RKO (cell line): ENCODE measurements at regions not wholly inside any gene's neighbourhood (a gene's known extent, or its start where the extent isn't known, plus 50 kb on each side); places are given as distances from the start of the nearest gene placed in this dataset.

ENCODE experiments used
- DNase-seq: peaks from one replicate; pipeline ENCODE4 v3.0.0-alpha.2; 2016; ENCODE audit warnings: low spot score

- DNase-seq, result no peak
Observed at GRCh38 chr20:56925082-56925830, 296.1 kb downstream of the TFAP2C start.

DNA sequence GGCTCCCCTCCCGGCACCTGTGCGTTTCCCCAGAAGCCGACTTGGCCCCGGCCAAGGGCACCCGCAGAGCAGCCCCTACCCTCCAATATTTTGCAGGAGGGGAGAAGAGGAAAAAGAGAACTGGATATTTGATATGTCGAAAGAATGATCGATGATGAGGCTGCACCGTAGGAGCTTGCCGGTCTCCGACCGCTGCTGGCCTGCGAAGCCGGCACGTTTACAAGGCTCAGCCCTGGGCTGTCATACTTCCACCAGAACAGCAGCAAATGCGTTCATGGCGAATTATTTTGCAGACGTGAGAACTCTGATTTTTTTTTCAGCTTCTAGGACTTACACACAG, 296.7 kb downstream of the TFAP2C start:
- DNase-seq, result no peak

- DNase-seq, result no peak
Observed at GRCh38 chr20:56926501-56926900, 297.4 kb downstream of the TFAP2C start.

DNA sequence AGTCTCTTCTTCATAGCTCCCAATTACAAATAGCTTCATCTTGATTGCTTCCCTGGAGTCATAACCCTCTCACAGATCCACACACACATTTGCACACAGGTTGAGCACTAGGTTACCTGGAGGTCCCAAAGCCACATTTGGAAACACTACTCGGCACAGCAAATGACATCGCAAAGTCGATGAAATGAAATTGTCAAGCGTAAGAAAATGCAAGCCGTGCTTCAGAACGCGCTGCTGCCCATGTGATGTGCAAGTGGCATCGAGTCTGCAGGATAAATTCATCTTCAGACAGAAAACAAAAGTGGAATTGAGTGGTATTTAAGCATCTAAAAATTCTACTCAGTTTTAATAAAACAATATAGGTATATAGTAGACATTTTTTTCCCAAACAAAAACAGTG, 298.0 kb downstream of the TFAP2C start:
- DNase-seq, result no peak

DNA sequence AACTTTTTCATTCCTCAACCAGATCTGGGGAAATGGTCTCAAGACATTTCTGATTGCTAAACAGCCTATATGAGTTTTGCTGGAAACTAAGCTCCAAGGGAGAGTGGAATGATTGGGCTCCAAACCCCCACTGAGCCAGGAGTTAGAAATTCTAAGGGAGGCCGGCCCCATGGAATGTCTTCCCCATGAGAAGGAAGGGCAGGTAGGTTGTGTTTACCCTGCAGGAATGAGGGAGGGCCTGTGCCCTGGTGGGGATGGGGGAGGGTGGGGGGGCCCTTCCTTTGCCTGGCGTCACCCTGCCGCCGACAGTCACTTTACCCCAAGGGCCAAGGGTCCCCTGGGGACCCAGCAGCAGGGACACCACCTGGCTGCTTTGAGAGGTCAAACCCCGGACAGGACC, 298.9 kb downstream of the TFAP2C start:
- no peak for DNase-seq

- DNase-seq, result no peak
Observed at GRCh38 chr20:56929606-56930005, 300.5 kb downstream of the TFAP2C start.

DNA sequence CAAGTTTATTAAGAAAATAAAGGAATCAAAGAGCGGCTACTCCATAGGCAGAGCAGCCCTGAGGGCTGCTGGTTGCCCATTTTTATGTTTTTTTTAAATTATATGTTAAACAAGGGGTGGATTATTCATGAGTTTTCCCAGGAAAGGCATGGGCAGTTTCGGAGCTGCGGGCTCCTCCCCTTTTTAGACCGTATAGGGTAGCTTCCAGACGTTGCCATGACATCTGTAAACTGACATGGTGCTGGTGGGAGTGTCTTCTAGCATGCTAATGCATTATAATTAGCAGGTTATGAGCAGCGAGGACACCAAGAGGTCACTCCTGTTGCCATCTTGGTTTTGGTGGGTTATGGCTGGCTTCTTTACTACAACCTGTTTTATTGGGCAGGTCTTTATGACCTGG, 301.8 kb downstream of the TFAP2C start:
- DNase-seq, result no peak

GRCh38 chr20:56932575-56933330, 303.6 kb downstream of the TFAP2C start:
- no peak for DNase-seq

DNA sequence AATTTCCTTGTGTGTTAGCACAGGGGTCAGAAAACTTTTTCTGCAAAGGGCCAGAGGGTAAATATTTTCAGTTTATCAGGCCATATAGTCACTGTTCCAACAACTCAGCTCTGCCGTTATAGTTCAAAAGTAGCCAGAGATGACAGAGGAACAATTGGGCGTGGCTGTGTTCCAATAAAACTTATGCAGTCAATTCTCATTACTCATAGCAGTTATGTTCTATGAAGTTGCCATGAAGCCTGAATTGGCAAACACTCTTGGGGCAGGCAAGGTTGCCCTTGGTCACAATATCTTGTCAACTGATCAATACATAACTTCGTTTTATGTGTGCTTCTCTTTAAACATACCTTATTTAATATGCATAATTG, 304.2 kb downstream of the TFAP2C start:
- DNase-seq, result no peak

DNA sequence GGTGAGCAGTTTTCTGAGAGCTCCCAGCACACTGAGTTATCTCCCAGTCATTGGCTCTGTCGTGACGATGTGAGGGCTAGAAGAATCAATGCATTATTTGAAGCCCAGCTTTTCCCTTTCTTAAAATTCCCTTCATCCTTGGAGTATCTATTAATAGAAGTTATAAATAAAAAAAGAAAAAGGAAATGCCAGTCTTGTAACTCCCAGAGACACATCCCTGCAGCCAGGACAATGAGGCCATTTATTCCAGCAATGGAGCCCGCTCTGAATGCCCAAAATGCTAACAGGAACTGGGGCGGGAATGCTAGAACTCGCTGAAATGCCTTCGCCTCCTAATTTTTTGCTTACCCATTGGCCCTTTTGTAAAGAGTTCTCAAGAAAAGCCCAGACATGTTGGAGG, 305.8 kb downstream of the TFAP2C start:
- DNase-seq, result no peak

GRCh38 chr20:56940466-56940865, 311.4 kb downstream of the TFAP2C start:
- no peak for DNase-seq

- DNase-seq, result no peak
Observed at GRCh38 chr20:56941101-56941686, 312.1 kb downstream of the TFAP2C start.

DNA sequence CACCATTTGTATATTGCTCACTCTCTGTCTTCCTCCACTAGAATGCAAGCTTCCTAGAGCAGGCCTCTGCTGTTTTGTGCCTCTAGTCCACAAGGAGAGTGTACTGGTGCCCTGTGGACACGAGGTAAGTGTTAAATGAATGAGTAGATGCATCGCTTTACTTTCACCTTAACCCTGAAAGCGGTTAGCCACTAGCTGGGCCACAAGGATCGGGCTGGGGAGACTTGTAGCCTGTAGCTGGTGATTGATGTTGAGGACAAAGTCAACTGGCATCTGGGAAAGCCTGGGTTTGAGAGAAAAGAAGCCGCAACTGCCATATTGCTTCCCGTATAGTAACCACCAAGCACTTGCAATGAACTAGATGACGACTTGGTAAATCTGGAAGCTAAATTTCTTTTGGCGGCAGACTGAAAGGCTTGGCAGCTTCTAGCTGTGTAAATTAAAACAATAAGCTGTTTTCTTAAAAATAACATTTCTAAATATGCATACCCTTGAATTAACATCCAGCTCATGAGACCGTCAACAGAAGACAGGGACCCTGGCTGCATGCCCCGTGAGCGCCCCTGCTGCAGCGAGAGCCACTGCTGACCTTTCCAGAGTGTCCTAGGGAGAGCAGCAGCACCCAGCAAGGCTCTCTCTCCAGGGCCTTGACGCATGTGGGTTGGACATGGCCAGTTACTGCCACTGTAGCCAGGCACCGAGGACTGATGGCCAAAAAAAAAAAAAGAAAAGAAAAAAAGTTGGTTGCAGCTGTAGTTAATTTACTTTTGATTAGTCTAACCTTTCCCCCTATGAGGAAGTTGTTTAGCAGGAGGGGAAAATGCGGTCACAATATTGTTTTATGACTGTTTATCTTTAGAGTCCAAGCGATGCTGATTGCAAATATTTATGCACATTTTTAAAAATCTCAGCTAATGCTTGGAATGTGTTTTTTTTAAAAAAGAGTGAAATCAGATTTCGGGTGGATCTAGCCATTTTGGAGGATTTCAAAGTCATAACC, 315.1 kb downstream of the TFAP2C start:
- no peak for DNase-seq

GRCh38 chr20:56945057-56945456, 316.0 kb downstream of the TFAP2C start:
- no peak for DNase-seq

GRCh38 chr20:56945901-56946300, 316.8 kb downstream of the TFAP2C start:
- DNase-seq, result no peak

- no peak for DNase-seq
Observed at GRCh38 chr20:56949318-56949717, 317.1 kb downstream of the BMP7 start.

GRCh38 chr20:56952258-56953047, 314.0 kb downstream of the BMP7 start:
- DNase-seq, result no peak

DNA sequence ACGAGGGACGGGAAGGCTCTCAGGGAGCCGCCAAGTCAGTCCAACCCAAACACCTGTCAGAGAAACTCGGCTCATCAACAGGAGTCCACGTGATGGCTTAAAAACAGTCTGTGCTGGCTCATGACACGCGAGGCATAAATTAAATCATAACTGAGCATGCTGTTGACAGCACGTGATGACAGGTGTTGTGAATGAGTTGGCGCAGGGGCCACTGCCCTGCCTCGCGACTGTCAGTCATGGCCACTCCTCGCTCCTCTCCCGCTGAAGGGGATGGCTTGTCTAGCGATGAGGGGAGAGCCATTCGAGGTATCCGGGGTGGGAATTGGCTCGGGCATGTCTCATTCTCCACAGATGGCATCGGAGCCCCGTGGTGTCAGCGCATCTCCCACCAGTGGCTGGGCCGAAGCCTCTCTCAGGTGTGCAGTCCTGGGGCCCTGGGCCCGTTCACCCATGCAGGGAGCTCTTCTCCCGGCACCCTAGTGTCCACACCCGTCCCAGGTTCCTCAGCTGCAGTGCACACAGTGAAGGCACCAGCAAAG, 313.3 kb downstream of the BMP7 start:
- no peak for DNase-seq

DNA sequence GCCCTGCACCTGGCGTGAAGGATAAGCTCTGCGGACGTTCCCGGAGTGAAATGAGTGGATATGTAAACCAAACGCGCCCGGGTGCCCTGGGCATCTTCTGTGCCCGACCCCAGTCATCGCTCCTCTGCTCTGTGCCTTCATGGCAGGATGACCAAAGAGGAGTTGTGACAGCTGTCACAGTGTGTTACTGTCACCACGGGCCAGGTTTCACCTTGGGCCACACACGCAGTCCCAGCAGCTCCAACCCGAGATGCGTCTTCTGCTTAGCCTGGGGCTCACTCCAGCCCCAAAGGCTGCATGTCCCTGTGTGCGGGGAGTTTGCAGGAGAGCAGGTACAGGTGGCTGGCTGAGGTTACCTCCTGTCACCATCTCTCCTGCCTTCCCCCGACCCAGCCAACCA, 311.6 kb downstream of the BMP7 start:
- no peak for DNase-seq

- no peak for DNase-seq
Observed at GRCh38 chr20:56955680-56956079, 310.8 kb downstream of the BMP7 start.

DNA sequence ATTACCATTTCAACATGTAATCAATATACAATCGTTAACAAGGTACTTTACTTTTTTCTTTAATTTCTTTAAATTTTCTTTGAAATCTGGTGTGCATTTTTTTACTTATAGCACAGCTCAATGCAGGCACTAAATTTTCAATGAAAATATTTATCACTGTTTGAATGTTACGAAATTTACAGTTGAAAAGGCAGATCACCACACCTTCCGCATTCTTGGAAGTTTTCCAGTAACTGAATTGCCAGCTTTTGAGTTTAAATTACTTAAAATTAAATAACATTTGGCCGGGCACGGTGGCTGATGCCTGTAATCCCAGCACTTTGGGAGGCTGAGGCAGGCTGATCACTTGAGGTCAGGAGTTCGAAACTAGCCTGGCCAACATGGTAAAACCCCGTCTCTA, 309.9 kb downstream of the BMP7 start:
- DNase-seq, result no peak
